ENCODE measurements at regions not wholly inside any gene's neighbourhood (a gene's known extent, or its start where the extent isn't known, plus 50 kb on each side); places are given as distances from the start of the nearest gene placed in this dataset.

DNA sequence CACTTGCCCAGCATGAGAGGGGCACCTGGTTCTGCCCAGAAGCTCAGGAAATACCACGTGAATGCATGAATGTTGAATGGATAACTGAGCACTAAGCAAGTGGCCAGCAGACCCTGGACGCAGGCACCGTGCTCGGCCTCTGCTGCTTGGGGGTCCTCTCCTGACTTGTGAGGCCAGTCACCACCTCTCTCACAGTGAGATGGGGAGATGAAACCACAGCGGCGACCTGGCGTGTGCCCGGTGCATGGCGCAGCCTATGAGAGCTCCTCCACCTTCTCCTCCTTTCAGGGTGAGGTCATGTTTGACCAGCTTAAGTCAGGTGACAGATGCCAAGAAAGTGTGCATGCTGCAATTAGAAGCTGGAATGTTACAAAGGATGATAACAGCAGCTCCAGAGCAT, 75.5 kb downstream of the HMX1 start:
- DNase-seq (no peak), ATAC-seq (no peak)
- H3K4me1 ChIP-seq: no peaks in the 10 kb centered on the region
- no peaks in the 10 kb centered on the region for H3K27me3 ChIP-seq
- no peaks in the 10 kb centered on the region for H3K9me3 ChIP-seq
- TF ChIP-seq, protein P1, sequence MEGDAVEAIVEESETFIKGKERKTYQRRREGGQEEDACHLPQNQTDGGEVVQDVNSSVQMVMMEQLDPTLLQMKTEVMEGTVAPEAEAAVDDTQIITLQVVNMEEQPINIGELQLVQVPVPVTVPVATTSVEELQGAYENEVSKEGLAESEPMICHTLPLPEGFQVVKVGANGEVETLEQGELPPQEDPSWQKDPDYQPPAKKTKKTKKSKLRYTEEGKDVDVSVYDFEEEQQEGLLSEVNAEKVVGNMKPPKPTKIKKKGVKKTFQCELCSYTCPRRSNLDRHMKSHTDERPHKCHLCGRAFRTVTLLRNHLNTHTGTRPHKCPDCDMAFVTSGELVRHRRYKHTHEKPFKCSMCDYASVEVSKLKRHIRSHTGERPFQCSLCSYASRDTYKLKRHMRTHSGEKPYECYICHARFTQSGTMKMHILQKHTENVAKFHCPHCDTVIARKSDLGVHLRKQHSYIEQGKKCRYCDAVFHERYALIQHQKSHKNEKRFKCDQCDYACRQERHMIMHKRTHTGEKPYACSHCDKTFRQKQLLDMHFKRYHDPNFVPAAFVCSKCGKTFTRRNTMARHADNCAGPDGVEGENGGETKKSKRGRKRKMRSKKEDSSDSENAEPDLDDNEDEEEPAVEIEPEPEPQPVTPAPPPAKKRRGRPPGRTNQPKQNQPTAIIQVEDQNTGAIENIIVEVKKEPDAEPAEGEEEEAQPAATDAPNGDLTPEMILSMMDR (IDR thresholded peaks at IDR 0.05): no peak
- TF ChIP-seq POLR2A (IDR thresholded peaks at IDR 0.05): no peak
- H3K27ac ChIP-seq: no peak overlapping the region
- no peaks in the 10 kb centered on the region for H3K36me3 ChIP-seq (replicated peaks in 1 of 2; ENCODE audit: insufficient read depth in 1 of 2, low read depth in 2 of 2)
- WGBS, 2 donors: 81 to 83% methylated on average over 6 to 9 of the region's 9 CpGs
- no peak overlapping the region for H3K4me3 ChIP-seq
- intact Hi-C loops (cut with DNase I): no loop called here

DNA sequence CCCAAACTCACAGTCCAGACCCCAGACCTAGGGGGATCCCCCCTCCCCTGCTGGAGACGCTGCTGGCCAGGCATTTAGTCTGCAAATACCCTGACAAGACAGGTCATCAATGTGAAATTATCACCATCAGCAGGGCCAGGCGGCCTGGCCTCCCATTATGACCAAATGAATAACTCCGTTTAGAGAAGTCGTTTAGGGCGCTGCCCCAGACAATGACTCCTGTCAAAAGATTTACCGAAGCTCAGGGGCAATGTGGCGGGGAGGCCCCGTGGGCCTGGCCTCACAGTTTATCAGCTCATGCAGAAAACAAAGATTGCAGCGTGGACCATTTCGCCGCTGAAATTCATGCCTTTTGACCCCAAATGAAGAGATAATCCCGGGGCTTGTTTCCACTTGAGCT, 76.5 kb downstream of the HMX1 start:
- intact Hi-C loops (cut with DNase I): no loop called here
- H3K4me3 ChIP-seq: no peak overlapping the region
- no peaks in the 10 kb centered on the region for H3K4me1 ChIP-seq
- H3K27ac ChIP-seq: no peak overlapping the region
- DNase-seq: no peak
- ATAC-seq: no peak
- 25 to 33% methylated on average over 10 to 12 of the region's 12 CpGs for WGBS, 2 donors
- no peaks in the 10 kb centered on the region for H3K36me3 ChIP-seq (replicated peaks in 1 of 2; ENCODE audit: insufficient read depth in 1 of 2, low read depth in 2 of 2)
- no peaks in the 10 kb centered on the region for H3K27me3 ChIP-seq
- TF ChIP-seq POLR2A (IDR thresholded peaks at IDR 0.05): no peak
- TF ChIP-seq, protein P1 (IDR thresholded peaks at IDR 0.05): no peak
- H3K9me3 ChIP-seq: no peaks in the 10 kb centered on the region

DNA sequence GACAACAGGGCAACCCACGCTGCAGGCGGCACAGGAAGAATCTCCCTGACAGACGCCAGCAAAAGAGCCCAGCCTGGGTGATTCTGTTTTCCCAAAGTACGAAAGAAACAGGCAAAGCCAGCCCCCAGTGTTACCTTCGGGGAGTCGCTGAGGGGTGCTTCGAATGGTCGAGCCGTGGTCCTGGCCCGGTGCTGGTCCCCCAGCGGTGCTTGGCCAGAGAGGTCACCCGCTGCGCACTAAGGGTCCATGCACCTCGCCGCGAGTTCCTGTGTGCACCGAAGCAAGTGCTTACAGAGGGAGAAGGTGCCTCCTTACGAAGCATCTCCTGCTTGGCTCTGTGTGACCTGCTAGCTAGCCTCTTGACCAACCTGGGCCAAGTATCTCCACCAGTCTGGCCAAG, 77.1 kb downstream of the HMX1 start:
- Histone ChIP-seq H3K36me3 (replicated peaks in 1 of 2; ENCODE audit: insufficient read depth in 1 of 2, low read depth in 2 of 2) (no peaks in the 10 kb centered on the region), H3K27ac (no peak overlapping the region), H3K4me1 (no peaks in the 10 kb centered on the region), H3K27me3 (no peaks in the 10 kb centered on the region), H3K9me3 (no peaks in the 10 kb centered on the region), H3K4me3 (no peak overlapping the region)
- WGBS, 2 donors: 68 to 82% methylated on average over 7 to 18 of the region's 18 CpGs
- intact Hi-C loops (cut with DNase I): no loop called here
- ATAC-seq (no peak), DNase-seq (no peak)
- TF ChIP-seq, protein P1 (IDR thresholded peaks at IDR 0.05): no peak
- no peak for TF ChIP-seq POLR2A (IDR thresholded peaks at IDR 0.05)

DNA sequence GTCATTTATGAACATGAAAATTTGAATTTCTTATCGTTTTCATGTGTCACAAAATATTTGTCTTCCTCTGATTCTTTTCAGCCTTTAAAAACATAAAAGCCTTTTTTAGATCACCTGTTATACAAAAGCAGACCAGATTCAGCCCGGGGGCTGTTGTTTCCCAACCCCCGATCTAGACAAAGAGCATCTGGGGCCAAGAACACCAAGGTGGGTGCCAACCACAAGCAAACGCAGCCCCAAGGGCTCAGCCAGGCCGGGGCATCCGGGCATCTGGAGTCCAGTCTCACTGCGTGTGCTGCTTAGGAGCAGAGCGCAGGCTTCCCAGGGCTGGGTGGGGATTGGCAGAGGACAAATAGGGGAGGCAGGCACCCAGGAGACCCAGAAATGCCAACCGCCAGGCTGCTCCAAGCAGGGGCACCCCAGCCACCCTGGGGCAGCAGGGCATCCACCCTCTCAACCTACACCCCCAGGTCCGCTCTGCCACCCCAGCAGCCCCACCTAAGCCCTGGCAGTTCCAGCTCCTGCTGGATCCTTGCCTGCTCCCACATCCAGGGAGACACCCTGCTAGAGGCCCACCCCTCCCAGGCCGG, 78.0 kb downstream of the HMX1 start:
- no peak for ATAC-seq

DNA sequence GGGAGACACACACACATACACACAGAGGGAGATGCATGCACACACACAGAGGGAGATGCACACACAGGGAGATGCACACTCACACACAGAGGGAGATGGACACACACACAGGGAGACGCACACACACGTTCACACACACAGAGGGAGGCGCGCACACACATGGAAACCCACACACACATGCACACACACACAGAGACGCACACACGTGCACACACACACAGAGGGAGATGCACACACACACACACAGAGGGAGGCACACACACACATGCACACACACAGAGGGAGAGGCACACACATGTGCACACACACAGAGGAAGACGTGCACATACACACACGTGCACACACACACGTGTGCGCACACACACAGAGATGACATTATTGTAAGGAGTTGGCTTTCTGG, 79.1 kb downstream of the HMX1 start:
- 68 to 76% methylated on average over 7 to 9 of the region's 10 CpGs for whole genome bisulfite sequencing, 2 donors

More for the DNA sequence above, 78.0 kb downstream of the HMX1 start:
- H3K4me1 ChIP-seq: no peaks in the 10 kb centered on the region
- intact Hi-C loops (cut with DNase I): no loop called here
- H3K27me3 ChIP-seq: no peaks in the 10 kb centered on the region
- no peak overlapping the region for H3K27ac ChIP-seq
- no peak overlapping the region for H3K4me3 ChIP-seq
- no peak for DNase-seq
- H3K9me3 ChIP-seq: no peaks in the 10 kb centered on the region
- no peaks in the 10 kb centered on the region for H3K36me3 ChIP-seq (replicated peaks in 1 of 2; ENCODE audit: insufficient read depth in 1 of 2, low read depth in 2 of 2)
- WGBS, 2 donors: 55 to 63% methylated on average over 9 to 11 of the region's 11 CpGs
- TF ChIP-seq, protein P1 (IDR thresholded peaks at IDR 0.05): no peak
- no peak for TF ChIP-seq POLR2A (IDR thresholded peaks at IDR 0.05)

More for the DNA sequence above, 79.1 kb downstream of the HMX1 start:
- DNase-seq (no peak), ATAC-seq (no peak)
- H3K4me3 ChIP-seq: no peak overlapping the region
- intact Hi-C loops (cut with DNase I): no loop called here
- no peak overlapping the region for H3K27ac ChIP-seq
- H3K36me3 ChIP-seq (replicated peaks in 1 of 2; ENCODE audit: insufficient read depth in 1 of 2, low read depth in 2 of 2): no peaks in the 10 kb centered on the region
- no peaks in the 10 kb centered on the region for H3K9me3 ChIP-seq
- TF ChIP-seq, protein P1 (IDR thresholded peaks at IDR 0.05): no peak
- no peak for TF ChIP-seq POLR2A (IDR thresholded peaks at IDR 0.05)
- no peaks in the 10 kb centered on the region for H3K27me3 ChIP-seq
- H3K4me1 ChIP-seq: no peaks in the 10 kb centered on the region
